ENCODE measurements at regions not wholly inside any gene's neighbourhood (a gene's known extent, or its start where the extent isn't known, plus 50 kb on each side); places are given as distances from the start of the nearest gene placed in this dataset.

GRCh38 chr11:97202613-97203292 is 812.9 kb downstream of the JRKL start:
- no peaks in the 10 kb centered on the region for H3K9me3 ChIP-seq (ENCODE audit: control insufficient read depth, low read depth, low read length)
- H3K79me2 ChIP-seq (ENCODE audit: control insufficient read depth, insufficient read depth, low read length), result no peaks in the 10 kb centered on the region
- H3K36me3 ChIP-seq (ENCODE audit: control insufficient read depth in 2 of 2, extremely low read depth in 1 of 2, insufficient read depth in 2 of 2, low read length in 2 of 2), result no peaks in the 10 kb centered on the region
- H3K4me1 ChIP-seq (ENCODE audit: control insufficient read depth, extremely low read depth, insufficient read depth, low read length), result no peaks in the 10 kb centered on the region
- H3K9ac ChIP-seq (ENCODE audit: control insufficient read depth, extremely low read depth, insufficient read depth, low read length), result no peak overlapping the region
- no peaks in the 10 kb centered on the region for H4K20me1 ChIP-seq (ENCODE audit: control insufficient read depth, extremely low read depth, insufficient read depth, low read length)
- TF ChIP-seq EZH2 (IDR thresholded peaks at IDR 0.05; ENCODE audit: low read length) (no peak), CTCF (optimal IDR thresholded peaks at IDR 0.05 in 1 of 3, IDR thresholded peaks at IDR 0.05 in 1 of 3, conservative IDR thresholded peaks at IDR 0.05 in 1 of 3; ENCODE audit: extremely low read depth in 1 of 3, insufficient read depth in 2 of 3, low read length in 3 of 3) (no peak)
- FAIRE-seq (no peak), DNase-seq (ENCODE audit: low read depth, low spot score) (no peak)
- dilution Hi-C loops (cut with MboI; ENCODE audit: extremely low pct_ligation_motif_present, low sequenced_read_pairs), result no loop called here
- H3K4me3 ChIP-seq (ENCODE audit: control insufficient read depth in 2 of 3, extremely low read depth in 1 of 3, insufficient read depth in 2 of 3, low read depth in 1 of 3, low read length in 3 of 3), result no peak overlapping the region
- H3K4me2 ChIP-seq (ENCODE audit: control insufficient read depth, extremely low read depth, insufficient read depth, low read depth, low read length), result no peak overlapping the region
- H3K27ac ChIP-seq (ENCODE audit: control insufficient read depth, insufficient read depth, low read length), result no peak overlapping the region
- H3K9me1 ChIP-seq (ENCODE audit: control insufficient read depth, extremely low read depth, insufficient read depth, low read length), result no peaks in the 10 kb centered on the region
- no peaks in the 10 kb centered on the region for H3K27me3 ChIP-seq (ENCODE audit: control insufficient read depth, extremely low read depth, insufficient read depth, low read length)
- no peak overlapping the region for H2AFZ ChIP-seq (ENCODE audit: control insufficient read depth, low read length)

GRCh38 chr11:97218011-97218410 is 828.2 kb downstream of the JRKL start:
- DNase-seq (ENCODE audit: low read depth, low spot score) (no peak), FAIRE-seq (no peak)
- Histone ChIP-seq H3K4me1 (ENCODE audit: control insufficient read depth, extremely low read depth, insufficient read depth, low read length) (no peaks in the 10 kb centered on the region), H3K27me3 (ENCODE audit: control insufficient read depth, extremely low read depth, insufficient read depth, low read length) (no peaks in the 10 kb centered on the region), H2AFZ (ENCODE audit: control insufficient read depth, low read length) (no peak overlapping the region), H3K36me3 (ENCODE audit: control insufficient read depth in 2 of 2, extremely low read depth in 1 of 2, insufficient read depth in 2 of 2, low read length in 2 of 2) (no peaks in the 10 kb centered on the region), H3K9ac (ENCODE audit: control insufficient read depth, extremely low read depth, insufficient read depth, low read length) (no peak overlapping the region), H3K9me1 (ENCODE audit: control insufficient read depth, extremely low read depth, insufficient read depth, low read length) (no peaks in the 10 kb centered on the region), H3K27ac (ENCODE audit: control insufficient read depth, insufficient read depth, low read length) (no peak overlapping the region), H3K79me2 (ENCODE audit: control insufficient read depth, insufficient read depth, low read length) (no peaks in the 10 kb centered on the region), H3K4me2 (ENCODE audit: control insufficient read depth, extremely low read depth, insufficient read depth, low read depth, low read length) (no peak overlapping the region), H4K20me1 (ENCODE audit: control insufficient read depth, extremely low read depth, insufficient read depth, low read length) (no peaks in the 10 kb centered on the region), H3K4me3 (ENCODE audit: control insufficient read depth in 2 of 3, extremely low read depth in 1 of 3, insufficient read depth in 2 of 3, low read depth in 1 of 3, low read length in 3 of 3) (no peak overlapping the region), H3K9me3 (ENCODE audit: control insufficient read depth, low read depth, low read length) (no peaks in the 10 kb centered on the region)
- no peak for TF ChIP-seq CTCF (optimal IDR thresholded peaks at IDR 0.05 in 1 of 3, IDR thresholded peaks at IDR 0.05 in 1 of 3, conservative IDR thresholded peaks at IDR 0.05 in 1 of 3; ENCODE audit: extremely low read depth in 1 of 3, insufficient read depth in 2 of 3, low read length in 3 of 3)
- no peak for TF ChIP-seq EZH2 (IDR thresholded peaks at IDR 0.05; ENCODE audit: low read length)
- dilution Hi-C loops (cut with MboI; ENCODE audit: extremely low pct_ligation_motif_present, low sequenced_read_pairs), result no loop called here
